Sigmoid colon (tissue), 6 donors: ENCODE measurements at regions not wholly inside any gene's neighbourhood (a gene's known extent, or its start where the extent isn't known, plus 50 kb on each side); places are given as distances from the start of the nearest gene placed in this dataset.

Experiments
- DNase-seq: peaks from one replicate; pipeline ENCODE4 v3.0.0-alpha.2; 2019
- H3K27ac ChIP-seq, 4 donors: fragments of 200-600 bp; sonication (generic); one replicate each; pipeline ENCODE4 v1.5.1; 2016 to 2019; ENCODE audit warnings: mild to moderate bottlenecking in 1 of 4
- H3K27me3 ChIP-seq, 3 donors: fragments of 200-600 bp; sonication (generic); one replicate each; pipeline ENCODE4 v1.5.1; 2019; ENCODE audit warnings: mild to moderate bottlenecking in 1 of 3
- H3K36me3 ChIP-seq, 4 donors: fragments of 200-600 bp; sonication (generic); one replicate each; pipeline ENCODE4 v1.5.1; 2016 to 2019
- H3K4me1 ChIP-seq, 4 donors: fragments of 200-600 bp; sonication (generic); one replicate each; pipeline ENCODE4 v1.5.1; 2017 to 2019
- H3K4me3 ChIP-seq, 4 donors: fragments of 200-600 bp; sonication (generic); one replicate each; pipeline ENCODE4 v1.5.1; 2017 to 2019; ENCODE audit warnings: mild to moderate bottlenecking in 2 of 4, moderate library complexity in 1 of 4
- H3K9me3 ChIP-seq, 4 donors: fragments of 200-600 bp in 3 of 4; sonication (generic) in 3 of 4; one replicate each; pipeline versions ENCODE4 v1.5.1 to v1.6.1; 2013 to 2019
- EP300 ChIP-seq, 4 donors: sonication (generic); formaldehyde crosslinking; IDR thresholded peaks; one replicate each; pipeline ENCODE4 v1.6.1; 2017; ENCODE audit warnings: antibody characterized with exemption in 4 of 4
- POLR2A ChIP-seq, 2 donors: fragments of 450-650 bp; IDR thresholded peaks; one replicate each; pipeline ENCODE4 v1.6.1; 2016; ENCODE audit warnings: antibody characterized with exemption in 2 of 2, mild to moderate bottlenecking in 2 of 2, moderate library complexity in 2 of 2
- POLR2AphosphoS5 ChIP-seq, 4 donors: sonication (generic); formaldehyde crosslinking; IDR thresholded peaks; one replicate each; pipeline ENCODE4 v1.6.1; 2017; ENCODE audit warnings: antibody characterized with exemption in 4 of 4
- WGBS, 2 donors: extraction: QIAGEN DNeasy Blood & Tissue Kit; methylation state at CpG; one replicate each; pipeline ENCODE4 v1.1.7; 2013; 5-methylcytosine and 5-hydroxymethylcytosine counted together
- intact Hi-C: fragments of 100-400 bp; cut with DNase I; formaldehyde crosslinking; loops from one replicate; pipeline ENCODE4 v1.15.1; 2023
- TF ChIP-seq, protein P1 (sequence below), 4 experiments: fragments of 450-650 bp in 3 of 4; fragments of 200-600 bp in 1 of 4; IDR thresholded peaks; one replicate each; pipeline ENCODE4 v1.5.1; 2016 to 2019; ENCODE audit warnings: antibody characterized with exemption in 4 of 4, mild to moderate bottlenecking in 3 of 4, moderate library complexity in 2 of 4
- donor health status: healthy with polysubstance abuse.
- donor health status: healthy.

DNA sequence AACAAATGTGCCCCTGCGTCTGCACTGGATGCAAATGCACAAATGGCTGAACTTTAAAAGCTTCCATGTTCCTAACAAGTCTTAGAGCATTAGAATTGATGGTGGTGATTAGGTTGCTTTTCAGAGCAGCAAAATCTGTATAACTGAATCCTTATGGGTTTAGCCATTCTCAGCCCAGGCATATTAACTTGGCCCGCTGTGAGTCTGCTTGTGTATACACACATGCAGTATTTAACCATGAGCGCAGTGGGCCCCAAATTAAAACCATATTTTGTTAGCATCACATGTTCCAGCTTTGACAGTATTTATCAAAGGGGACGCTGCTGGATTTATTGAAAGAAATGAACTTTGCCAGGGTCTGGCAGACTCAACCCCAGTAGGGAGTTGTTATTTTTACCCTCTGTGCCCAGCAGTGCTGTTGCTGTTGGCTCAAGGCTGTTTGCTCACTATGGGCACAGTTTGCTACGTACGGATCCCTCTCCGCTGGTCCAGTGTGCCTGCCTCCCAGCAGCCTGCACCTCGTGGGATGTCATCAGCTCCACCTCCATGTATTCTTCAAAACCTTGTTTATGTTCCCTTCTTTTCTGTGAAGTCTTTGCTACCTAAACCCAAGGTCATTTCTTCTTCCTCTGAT lies 144.7 kb downstream of the QRSL1 start:
- peaks cover 0 to 10% (median 4%) of the 10 kb centered on the region in 4 donors for H3K9me3 ChIP-seq
- intact Hi-C loops = no loop called here
- H3K4me1 ChIP-seq = no peaks in the 10 kb centered on the region
- H3K27me3 ChIP-seq = no peaks in the 10 kb centered on the region
- WGBS, 2 donors = 81 to 82% methylated on average over 8 of the region's 8 CpGs
- DNase-seq = no peak
- TF ChIP-seq EP300 (IDR thresholded peaks at IDR 0.05) = no peak
- no peak for TF ChIP-seq POLR2AphosphoS5 (IDR thresholded peaks at IDR 0.05)
- TF ChIP-seq, protein P1, sequence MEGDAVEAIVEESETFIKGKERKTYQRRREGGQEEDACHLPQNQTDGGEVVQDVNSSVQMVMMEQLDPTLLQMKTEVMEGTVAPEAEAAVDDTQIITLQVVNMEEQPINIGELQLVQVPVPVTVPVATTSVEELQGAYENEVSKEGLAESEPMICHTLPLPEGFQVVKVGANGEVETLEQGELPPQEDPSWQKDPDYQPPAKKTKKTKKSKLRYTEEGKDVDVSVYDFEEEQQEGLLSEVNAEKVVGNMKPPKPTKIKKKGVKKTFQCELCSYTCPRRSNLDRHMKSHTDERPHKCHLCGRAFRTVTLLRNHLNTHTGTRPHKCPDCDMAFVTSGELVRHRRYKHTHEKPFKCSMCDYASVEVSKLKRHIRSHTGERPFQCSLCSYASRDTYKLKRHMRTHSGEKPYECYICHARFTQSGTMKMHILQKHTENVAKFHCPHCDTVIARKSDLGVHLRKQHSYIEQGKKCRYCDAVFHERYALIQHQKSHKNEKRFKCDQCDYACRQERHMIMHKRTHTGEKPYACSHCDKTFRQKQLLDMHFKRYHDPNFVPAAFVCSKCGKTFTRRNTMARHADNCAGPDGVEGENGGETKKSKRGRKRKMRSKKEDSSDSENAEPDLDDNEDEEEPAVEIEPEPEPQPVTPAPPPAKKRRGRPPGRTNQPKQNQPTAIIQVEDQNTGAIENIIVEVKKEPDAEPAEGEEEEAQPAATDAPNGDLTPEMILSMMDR (IDR thresholded peaks at IDR 0.05) = no peak
- no peak for TF ChIP-seq POLR2A (IDR thresholded peaks at IDR 0.05)
- no peak overlapping the region for H3K4me3 ChIP-seq
- no peaks in the 10 kb centered on the region for H3K36me3 ChIP-seq
- no peak overlapping the region for H3K27ac ChIP-seq

DNA sequence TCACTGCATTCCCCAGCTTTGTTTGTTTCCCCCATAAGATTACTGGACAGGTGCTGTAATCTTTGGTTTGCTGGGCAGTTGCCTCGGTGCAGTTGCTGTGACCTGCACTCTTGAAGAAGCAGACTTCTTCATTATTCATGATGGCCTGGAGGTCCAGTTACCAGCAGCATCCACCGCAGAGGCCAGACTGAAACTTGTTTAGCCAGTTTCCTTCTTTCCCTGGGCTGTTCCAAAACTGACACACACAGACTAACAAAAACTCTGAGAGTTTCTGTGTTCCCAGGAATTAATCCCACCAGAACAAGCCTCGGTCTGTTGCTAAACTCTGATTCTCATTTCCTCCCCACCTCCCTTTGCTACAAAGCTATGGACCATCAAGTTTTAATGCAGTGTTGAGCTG lies 144.1 kb downstream of the QRSL1 start:
- TF ChIP-seq POLR2AphosphoS5 (IDR thresholded peaks at IDR 0.05) (no peak), EP300 (IDR thresholded peaks at IDR 0.05) (no peak), POLR2A (IDR thresholded peaks at IDR 0.05) (no peak)
- TF ChIP-seq, protein P1 (IDR thresholded peaks at IDR 0.05) = no peak
- peaks cover 0 to 10% (median 4%) of the 10 kb centered on the region in 4 donors for H3K9me3 ChIP-seq
- no peaks in the 10 kb centered on the region for H3K27me3 ChIP-seq
- no peak overlapping the region for H3K27ac ChIP-seq
- no peaks in the 10 kb centered on the region for H3K36me3 ChIP-seq
- intact Hi-C loops = no loop called here
- no peak for DNase-seq
- no peaks in the 10 kb centered on the region for H3K4me1 ChIP-seq
- 14 to 45% methylated on average over 3 of the region's 3 CpGs for WGBS, 2 donors
- no peak overlapping the region for H3K4me3 ChIP-seq

DNA sequence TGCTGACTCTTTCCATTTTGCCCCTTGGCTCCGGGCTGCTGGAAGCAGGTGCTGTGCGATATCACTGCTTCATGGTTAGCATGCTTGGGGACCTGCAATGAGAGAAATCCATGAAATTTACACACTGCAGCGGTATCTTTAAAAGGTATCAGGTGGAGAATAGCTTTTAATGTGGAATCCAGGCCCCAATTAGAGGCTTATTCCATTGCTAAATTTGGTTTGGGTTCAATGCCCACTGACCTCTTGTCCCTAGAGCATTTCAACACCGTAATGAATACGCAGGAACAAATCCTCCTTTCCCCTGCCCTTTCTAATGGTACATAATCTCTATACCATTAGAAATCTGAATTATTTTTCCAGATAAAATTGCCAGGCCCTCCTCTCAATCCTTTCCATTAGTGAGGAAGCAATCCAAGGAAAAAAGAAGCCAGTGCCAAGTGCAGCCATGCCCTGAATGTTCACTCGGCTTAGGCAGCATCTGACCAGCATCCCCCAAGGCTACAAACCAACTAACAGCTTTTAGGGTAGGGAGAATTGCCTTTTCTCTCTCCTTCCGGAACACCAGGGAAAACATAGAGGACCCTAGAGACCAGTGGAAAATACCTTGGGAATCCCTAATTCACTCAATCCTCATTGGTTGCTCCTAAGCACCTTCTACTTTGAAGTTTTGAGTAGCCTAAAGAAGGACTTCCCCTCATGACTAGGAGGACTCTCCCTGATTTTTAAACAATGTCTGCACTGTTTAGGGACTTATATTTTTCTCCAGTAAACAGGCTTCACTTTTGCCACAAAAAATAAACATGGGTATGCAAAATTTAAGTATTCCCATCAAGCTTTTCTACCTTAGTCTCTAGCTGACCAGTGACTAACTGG lies 143.1 kb downstream of the QRSL1 start:
- intact Hi-C loops = no loop called here
- Histone ChIP-seq H3K27ac (no peak overlapping the region), H3K4me1 (no peaks in the 10 kb centered on the region), H3K4me3 (no peak overlapping the region), H3K36me3 (no peaks in the 10 kb centered on the region), H3K27me3 (no peaks in the 10 kb centered on the region), H3K9me3 (peaks cover 0 to 10% (median 4%) of the 10 kb centered on the region in 4 donors)
- DNase-seq = no peak
- no peak for TF ChIP-seq EP300 (IDR thresholded peaks at IDR 0.05)
- TF ChIP-seq, protein P1 (IDR thresholded peaks at IDR 0.05) = no peak
- TF ChIP-seq POLR2A (IDR thresholded peaks at IDR 0.05) = no peak
- no peak for TF ChIP-seq POLR2AphosphoS5 (IDR thresholded peaks at IDR 0.05)
- 89 to 95% methylated on average over 7 of the region's 7 CpGs for WGBS, 2 donors

GRCh38 chr6:106771822-106772221 lies 142.4 kb downstream of the QRSL1 start:
- Histone ChIP-seq H3K27ac (no peak overlapping the region), H3K9me3 (peaks cover 0 to 10% (median 4%) of the 10 kb centered on the region in 4 donors), H3K27me3 (no peaks in the 10 kb centered on the region), H3K4me1 (no peaks in the 10 kb centered on the region), H3K36me3 (no peaks in the 10 kb centered on the region), H3K4me3 (no peak overlapping the region)
- 86 to 98% methylated on average over 4 of the region's 4 CpGs for WGBS, 2 donors
- DNase-seq = no peak
- intact Hi-C loops = no loop called here
- TF ChIP-seq POLR2AphosphoS5 (IDR thresholded peaks at IDR 0.05) = no peak
- no peak for TF ChIP-seq POLR2A (IDR thresholded peaks at IDR 0.05)
- TF ChIP-seq, protein P1 (IDR thresholded peaks at IDR 0.05) = no peak
- no peak for TF ChIP-seq EP300 (IDR thresholded peaks at IDR 0.05)
